OCI-LY7 (cell line): ENCODE measurements at regions not wholly inside any gene's neighbourhood (a gene's known extent, or its start where the extent isn't known, plus 50 kb on each side); places are given as distances from the start of the nearest gene placed in this dataset.

ENCODE experiments used
- BruUV-seq: library from RNA; stranded (reverse); fragments of 400-500 nt; replicated peaks from 2 replicates; lab custom pipeline; 2021; lab: Mats Ljungman, UMichigan
- CTCF ChIA-PET: fragments of 300-600 bp; sonication (Branson Sonifier 250); formaldehyde crosslinking; loops from one replicate; lab custom pipeline; 2022; ENCODE audit warnings: antibody characterized with exemption; ENCODE audit not compliant: unreplicated experiment; lab: Charles Lee
- POLR2A ChIA-PET: fragments of 300-600 bp; sonication (Branson Sonifier 250); formaldehyde crosslinking; loops from one replicate; lab custom pipeline; 2022; ENCODE audit warnings: antibody characterized with exemption; lab: Charles Lee
- DNase-seq: peaks from one replicate; pipeline ENCODE4 v3.0.0-alpha.2; 2015; ENCODE audit warnings: low spot score
- H2AFZ ChIP-seq: fragments of 200-600 bp; sonication (generic), shearing (Covaris generic); 2 replicates; pipeline ENCODE4 v1.6.1; 2014; ENCODE audit warnings: mild to moderate bottlenecking, antibody characterized with exemption, low read length, moderate library complexity
- H3K27ac ChIP-seq: fragments of 200-600 bp; sonication (generic); 2 replicates; pipeline ENCODE4 v1.5.1; 2014; ENCODE audit warnings: mixed run types, low read depth, mild to moderate bottlenecking, moderate library complexity, low read length, inconsistent platforms; ENCODE audit not compliant: poor library complexity, severe bottlenecking
- H3K36me3 ChIP-seq: fragments of 200-600 bp; sonication (generic); 2 replicates; pipeline ENCODE4 v1.6.1; 2014; ENCODE audit warnings: mild to moderate bottlenecking, antibody characterized with exemption, low read length, moderate library complexity, mixed read lengths; ENCODE audit not compliant: insufficient read depth
- H3K4me1 ChIP-seq: fragments of 200-600 bp; sonication (generic); 2 replicates; pipeline ENCODE4 v1.5.1; 2014; ENCODE audit warnings: mild to moderate bottlenecking, low read length; ENCODE audit not compliant: insufficient read depth, poor library complexity, severe bottlenecking
- H3K4me2 ChIP-seq: fragments of 200-600 bp; sonication (generic); 2 replicates; pipeline ENCODE4 v1.6.1; 2014; ENCODE audit warnings: mild to moderate bottlenecking, low read length
- H3K4me3 ChIP-seq: fragments of 200-600 bp; sonication (generic); 2 replicates; pipeline ENCODE4 v1.5.1; 2014; ENCODE audit warnings: mild to moderate bottlenecking, low read depth, low read length; ENCODE audit not compliant: poor library complexity, severe bottlenecking
- H3K79me2 ChIP-seq: fragments of 200-600 bp; sonication (generic); 2 replicates; pipeline ENCODE4 v1.6.1; 2016; ENCODE audit warnings: low read depth, mild to moderate bottlenecking, low read length, moderate library complexity, mixed read lengths; ENCODE audit not compliant: insufficient read depth
- H3K9me2 ChIP-seq: fragments of 200-600 bp; sonication (generic); 2 replicates; pipeline ENCODE4 v1.6.1; 2016; ENCODE audit warnings: mild to moderate bottlenecking, low read length, mixed read lengths; ENCODE audit not compliant: insufficient read depth
- H3K9me3 ChIP-seq: fragments of 200-600 bp; sonication (generic); 2 replicates; pipeline ENCODE4 v1.6.1; 2014; ENCODE audit warnings: mild to moderate bottlenecking, mixed run types, low read length, mixed read lengths
- H4K20me1 ChIP-seq: fragments of 200-600 bp; sonication (generic); 2 replicates; pipeline ENCODE4 v1.6.1; 2014; ENCODE audit warnings: mild to moderate bottlenecking, antibody characterized with exemption, low read length, moderate library complexity, mixed read lengths; ENCODE audit not compliant: insufficient read depth
- CTCF ChIP-seq: fragments of 200-600 bp; sonication (generic); conservative IDR thresholded peaks from 2 replicates; pipeline ENCODE4 v1.5.1; 2014; ENCODE audit warnings: mild to moderate bottlenecking, antibody characterized with exemption, low read length, moderate library complexity, mixed read lengths
- EZH2phosphoT487 ChIP-seq: fragments of 200-600 bp; sonication (generic); IDR thresholded peaks from 2 replicates; pipeline ENCODE4 v1.6.1; 2018; ENCODE audit warnings: low read depth, borderline replicate concordance, mild to moderate bottlenecking, mixed run types, antibody characterized with exemption, low read length, moderate library complexity, mixed read lengths
- intact Hi-C: fragments of 100-400 bp; cut with micrococcal nuclease; formaldehyde crosslinking; loops from one replicate; pipeline ENCODE4 v1.10.0; 2022; ENCODE audit not compliant: unreplicated experiment

DNA sequence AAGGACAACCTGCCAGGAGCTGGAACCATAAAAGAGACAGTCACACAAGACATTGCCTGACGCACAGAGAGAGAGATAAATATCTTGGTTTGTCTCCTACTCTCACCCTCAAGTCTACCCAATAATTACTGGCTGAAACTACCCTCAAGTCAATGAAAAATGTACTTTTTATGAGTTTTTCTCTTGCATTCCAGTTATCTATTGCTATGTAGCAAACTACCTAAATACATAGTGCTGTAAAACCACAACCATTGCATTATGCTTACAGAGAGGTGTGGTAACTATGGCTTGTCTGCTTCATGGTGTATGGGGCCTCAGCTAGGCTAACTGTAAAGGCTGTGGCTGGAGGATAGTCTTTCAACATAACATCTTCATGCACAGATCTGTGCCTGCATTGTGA is 247.8 kb downstream of the HAO1 start:
- 0 out of 2 replicates have a peak, but pooled peaks cover 4% of the 10 kb centered on the region for H3K9me3 ChIP-seq
- H3K36me3 ChIP-seq = no peaks in the 10 kb centered on the region; the same call in 1 of the 2 replicates
- intact Hi-C loops = no loop called here
- TF ChIP-seq EZH2phosphoT487 (no peak), CTCF (no peak)
- H3K79me2 ChIP-seq = no peaks in the 10 kb centered on the region
- POLR2A ChIA-PET = no interaction called here
- no peaks in the 10 kb centered on the region for H4K20me1 ChIP-seq
- H3K4me2 ChIP-seq = no peak overlapping the region
- no TSS peak for BruUV-seq
- peaks cover 13% of the 10 kb centered on the region for H3K4me1 ChIP-seq
- no peak overlapping the region; the same call in 1 of the 2 replicates for H2AFZ ChIP-seq
- no peaks in the 10 kb centered on the region for H3K9me2 ChIP-seq
- no peak overlapping the region for H3K4me3 ChIP-seq
- CTCF ChIA-PET = no interaction called here
- no peak overlapping the region for H3K27ac ChIP-seq
- DNase-seq = no peak

DNA sequence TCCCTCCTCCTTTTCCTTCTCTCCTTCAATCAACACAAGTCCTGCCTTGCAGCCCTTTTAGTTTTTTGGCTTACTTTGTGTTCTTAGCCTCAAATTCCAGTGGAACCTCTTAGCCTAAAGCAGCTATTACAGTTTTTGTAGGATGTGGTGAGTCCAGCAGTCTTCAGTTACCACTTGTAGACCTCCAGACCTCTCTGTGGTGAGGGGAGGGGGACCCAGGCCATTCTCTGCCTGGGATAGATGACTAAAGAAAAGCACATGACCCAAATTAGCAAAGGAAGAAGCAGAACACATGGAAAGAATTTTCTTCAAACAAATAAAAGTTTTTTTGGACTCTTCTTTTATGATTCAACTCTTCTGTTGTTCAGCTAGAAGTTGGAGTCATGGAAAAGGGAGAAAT is 246.5 kb downstream of the HAO1 start:
- H2AFZ ChIP-seq = no peak overlapping the region
- H3K9me2 ChIP-seq = no peaks in the 10 kb centered on the region
- no peaks in the 10 kb centered on the region for H3K79me2 ChIP-seq
- peaks cover under 1% of the 10 kb centered on the region for H3K4me1 ChIP-seq
- POLR2A ChIA-PET = interaction anchor here (0.7 to 1.2 kb wide), 2 partner anchors 23 to 37 kb away, joined by 3 read pairs; no protein-coding TSS in a partner anchor
- CTCF ChIA-PET = no interaction called here
- H3K4me2 ChIP-seq = no peak overlapping the region
- DNase-seq = no peak
- H3K36me3 ChIP-seq = no peaks in the 10 kb centered on the region; the same call in 1 of the 2 replicates
- 0 out of 2 replicates have a peak, but pooled peaks cover 4% of the 10 kb centered on the region for H3K9me3 ChIP-seq
- no TSS peak for BruUV-seq
- H4K20me1 ChIP-seq = no peaks in the 10 kb centered on the region
- H3K4me3 ChIP-seq = no peak overlapping the region
- intact Hi-C loops = no loop called here
- TF ChIP-seq CTCF (no peak), EZH2phosphoT487 (no peak)
- H3K27ac ChIP-seq = no peak overlapping the region

DNA sequence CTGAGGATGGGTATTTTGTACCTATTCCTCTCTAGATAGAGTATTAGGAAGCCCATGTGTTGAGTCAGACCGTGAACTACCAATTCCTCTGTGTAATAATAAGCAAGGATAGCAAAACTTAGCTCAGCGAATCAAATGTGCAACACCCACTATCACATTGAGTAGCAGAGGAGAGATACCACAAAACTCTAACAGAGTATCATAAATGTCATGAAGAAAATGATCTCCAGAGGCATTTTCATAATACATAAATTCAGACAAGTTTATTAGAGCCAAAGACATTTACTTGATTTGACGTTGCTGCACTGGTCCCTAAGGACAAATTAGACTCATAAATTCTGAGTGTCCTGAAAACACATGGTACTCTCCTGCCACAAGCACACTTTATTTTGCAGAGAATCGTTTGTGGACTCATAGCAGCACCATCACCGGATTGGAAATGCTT is 245.2 kb downstream of the HAO1 start:
- no peak overlapping the region for H3K4me3 ChIP-seq
- H4K20me1 ChIP-seq = no peaks in the 10 kb centered on the region
- no peaks in the 10 kb centered on the region for H3K79me2 ChIP-seq
- no peaks in the 10 kb centered on the region for H3K9me2 ChIP-seq
- intact Hi-C loops = no loop called here
- no peak overlapping the region for H3K4me2 ChIP-seq
- H2AFZ ChIP-seq = no peak overlapping the region
- H3K36me3 ChIP-seq = no peaks in the 10 kb centered on the region
- CTCF ChIA-PET = no interaction called here
- no peak overlapping the region for H3K27ac ChIP-seq
- POLR2A ChIA-PET = interaction anchor here (0.9 to 1.7 kb wide), 3 partner anchors 10 to 65 kb away, joined by 3 to 9 read pairs (median 5); no protein-coding TSS in a partner anchor
- TF ChIP-seq EZH2phosphoT487 (no peak), CTCF (no peak)
- no peaks in the 10 kb centered on the region for H3K4me1 ChIP-seq
- H3K9me3 ChIP-seq = 0 out of 2 replicates have a peak, but pooled peaks cover 1% of the 10 kb centered on the region
- DNase-seq = no peak
- BruUV-seq = no TSS peak
